PFSK-1 (cell line): ENCODE measurements at regions not wholly inside any gene's neighbourhood (a gene's known extent, or its start where the extent isn't known, plus 50 kb on each side); places are given as distances from the start of the nearest gene placed in this dataset.

ENCODE experiments used
- FOXP2 ChIP-seq: optimal IDR thresholded peaks from 2 replicates; pipeline ENCODE3; 2011; ENCODE audit warnings: borderline replicate concordance, control low read depth, inconsistent platforms; ENCODE audit not compliant: insufficient read depth; ENCODE audit errors: extremely low read length, extremely low read depth
- POLR2AphosphoS5 ChIP-seq: IDR thresholded peaks from 2 replicates; pipeline ENCODE4 v1.6.1; 2012; ENCODE audit warnings: low read depth, mild to moderate bottlenecking, control low read depth, low read length, moderate library complexity
- SIN3A ChIP-seq: IDR thresholded peaks from 2 replicates; pipeline ENCODE4 v1.6.1; 2012; ENCODE audit warnings: mild to moderate bottlenecking, low read length, moderate library complexity, borderline replicate concordance; ENCODE audit not compliant: insufficient read depth
- TAF1 ChIP-seq: IDR thresholded peaks from 2 replicates; pipeline ENCODE4 v1.6.1; 2012; ENCODE audit warnings: low read length, control low read depth, borderline replicate concordance; ENCODE audit not compliant: insufficient read depth
- TF ChIP-seq, protein P1 (sequence below), 2 experiments: IDR thresholded peaks; 2 replicates each; pipeline versions ENCODE4 v1.6.1 to v1.8.0; 2011 to 2012; ENCODE audit warnings: low read depth in 2 of 2, low read length in 2 of 2, control low read depth in 1 of 2, inconsistent platforms in 1 of 2, mild to moderate bottlenecking in 1 of 2, moderate library complexity in 1 of 2; ENCODE audit not compliant: insufficient read depth in 1 of 2

DNA sequence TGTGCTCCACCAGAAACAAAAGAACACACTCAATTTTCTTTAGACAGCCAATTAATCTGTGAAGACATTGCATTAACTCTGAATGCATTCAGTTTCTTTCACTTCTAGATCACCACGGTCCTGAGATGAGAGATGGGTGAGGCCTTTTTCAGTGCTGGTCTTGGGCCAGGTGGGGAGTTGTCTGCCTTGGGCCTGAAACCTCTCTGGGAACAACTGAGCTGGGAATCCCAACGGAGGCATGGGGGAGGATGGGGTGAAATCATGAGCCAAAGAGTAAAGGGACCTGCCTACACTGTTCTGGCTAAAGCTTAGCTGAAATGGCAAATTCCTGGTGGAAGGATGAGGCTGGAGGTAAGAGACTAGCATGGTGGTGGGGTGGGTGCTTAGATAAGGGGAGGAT lies 353.5 kb upstream of the B3GAT1 start:
- TF ChIP-seq POLR2AphosphoS5: no peak
- no peak for TF ChIP-seq FOXP2
- TF ChIP-seq, protein P1, sequence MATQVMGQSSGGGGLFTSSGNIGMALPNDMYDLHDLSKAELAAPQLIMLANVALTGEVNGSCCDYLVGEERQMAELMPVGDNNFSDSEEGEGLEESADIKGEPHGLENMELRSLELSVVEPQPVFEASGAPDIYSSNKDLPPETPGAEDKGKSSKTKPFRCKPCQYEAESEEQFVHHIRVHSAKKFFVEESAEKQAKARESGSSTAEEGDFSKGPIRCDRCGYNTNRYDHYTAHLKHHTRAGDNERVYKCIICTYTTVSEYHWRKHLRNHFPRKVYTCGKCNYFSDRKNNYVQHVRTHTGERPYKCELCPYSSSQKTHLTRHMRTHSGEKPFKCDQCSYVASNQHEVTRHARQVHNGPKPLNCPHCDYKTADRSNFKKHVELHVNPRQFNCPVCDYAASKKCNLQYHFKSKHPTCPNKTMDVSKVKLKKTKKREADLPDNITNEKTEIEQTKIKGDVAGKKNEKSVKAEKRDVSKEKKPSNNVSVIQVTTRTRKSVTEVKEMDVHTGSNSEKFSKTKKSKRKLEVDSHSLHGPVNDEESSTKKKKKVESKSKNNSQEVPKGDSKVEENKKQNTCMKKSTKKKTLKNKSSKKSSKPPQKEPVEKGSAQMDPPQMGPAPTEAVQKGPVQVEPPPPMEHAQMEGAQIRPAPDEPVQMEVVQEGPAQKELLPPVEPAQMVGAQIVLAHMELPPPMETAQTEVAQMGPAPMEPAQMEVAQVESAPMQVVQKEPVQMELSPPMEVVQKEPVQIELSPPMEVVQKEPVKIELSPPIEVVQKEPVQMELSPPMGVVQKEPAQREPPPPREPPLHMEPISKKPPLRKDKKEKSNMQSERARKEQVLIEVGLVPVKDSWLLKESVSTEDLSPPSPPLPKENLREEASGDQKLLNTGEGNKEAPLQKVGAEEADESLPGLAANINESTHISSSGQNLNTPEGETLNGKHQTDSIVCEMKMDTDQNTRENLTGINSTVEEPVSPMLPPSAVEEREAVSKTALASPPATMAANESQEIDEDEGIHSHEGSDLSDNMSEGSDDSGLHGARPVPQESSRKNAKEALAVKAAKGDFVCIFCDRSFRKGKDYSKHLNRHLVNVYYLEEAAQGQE (IDR thresholded peaks at IDR 0.05; ENCODE audit: insufficient read depth in 1 of 2, low read depth in 2 of 2, low read length in 2 of 2): no peak
- no peak for TF ChIP-seq SIN3A
- TF ChIP-seq TAF1: no peak

DNA sequence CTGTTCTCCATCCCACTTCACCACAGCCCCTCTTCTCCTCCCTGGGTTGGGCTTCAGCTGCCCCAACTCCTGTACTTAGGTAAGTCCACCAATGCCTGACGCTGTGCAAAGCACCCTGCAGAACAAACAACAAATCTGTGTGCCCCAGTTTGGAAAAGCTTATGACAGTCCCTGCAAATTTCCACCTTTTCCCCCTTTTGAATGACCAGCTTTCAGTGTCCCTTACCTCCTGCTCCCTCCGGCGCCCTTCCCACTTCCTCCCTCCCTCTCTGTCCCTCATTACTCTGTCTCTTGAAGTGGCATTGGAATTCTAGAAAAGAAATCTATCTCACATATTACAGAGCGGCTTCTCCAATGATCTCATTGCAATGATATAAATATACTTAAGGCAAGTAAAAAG lies 352.9 kb upstream of the B3GAT1 start:
- TF ChIP-seq FOXP2 (no peak), SIN3A (no peak), TAF1 (no peak), POLR2AphosphoS5 (no peak)
- TF ChIP-seq, protein P1 (IDR thresholded peaks at IDR 0.05; ENCODE audit: insufficient read depth in 1 of 2, low read depth in 2 of 2, low read length in 2 of 2): no peak

DNA sequence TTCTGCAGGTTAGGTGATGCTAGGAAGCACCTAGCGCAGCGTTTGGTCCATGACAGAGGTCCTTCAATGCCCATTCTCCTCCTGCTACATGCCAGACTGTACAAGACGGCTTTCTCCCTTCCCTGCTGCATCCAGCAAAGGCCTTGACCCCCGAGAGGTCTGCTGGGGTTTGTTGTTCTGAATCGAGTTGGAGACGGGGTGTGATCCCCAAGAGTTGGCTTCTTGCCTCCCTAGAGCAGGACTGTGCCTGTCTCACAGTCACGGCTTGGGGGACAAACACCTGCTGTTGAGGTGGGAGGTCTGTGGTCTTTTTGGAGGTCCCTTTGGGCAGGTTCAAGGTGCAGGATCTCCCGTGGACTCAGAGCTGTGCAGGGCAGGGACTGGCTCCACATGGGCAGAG lies 352.3 kb upstream of the B3GAT1 start:
- TF ChIP-seq, protein P1 (IDR thresholded peaks at IDR 0.05; ENCODE audit: insufficient read depth in 1 of 2, low read depth in 2 of 2, low read length in 2 of 2): no peak
- TF ChIP-seq POLR2AphosphoS5 (no peak), FOXP2 (no peak), TAF1 (no peak), SIN3A (no peak)

DNA sequence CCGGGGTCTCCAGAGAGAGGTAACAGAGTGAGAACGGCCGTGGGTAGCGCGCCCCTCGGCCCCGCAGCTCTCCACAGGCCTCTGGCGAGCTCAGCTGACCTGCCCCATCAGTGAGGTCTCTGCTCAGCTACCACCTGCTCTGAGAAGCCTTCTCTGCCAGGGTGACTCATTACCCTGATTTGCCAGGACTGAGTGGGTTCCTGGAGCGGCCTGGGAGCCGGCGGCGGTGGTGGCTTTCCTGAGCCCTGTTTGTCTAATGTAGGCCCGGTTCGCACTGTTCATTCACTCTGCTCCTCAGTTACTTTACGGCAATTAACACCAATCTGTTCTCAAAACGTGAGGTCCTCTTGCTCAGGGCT lies 351.0 kb upstream of the B3GAT1 start:
- TF ChIP-seq SIN3A (no peak), POLR2AphosphoS5 (no peak)
- TF ChIP-seq, protein P1 (IDR thresholded peaks at IDR 0.05; ENCODE audit: insufficient read depth in 1 of 2, low read depth in 2 of 2, low read length in 2 of 2): no peak
